ENCODE measurements at regions not wholly inside any gene's neighbourhood (a gene's known extent, or its start where the extent isn't known, plus 50 kb on each side); places are given as distances from the start of the nearest gene placed in this dataset.

GRCh38 chr2:18119883-18120282 is 241.4 kb downstream of the KCNS3 start:
- TF ChIP-seq, protein P1, sequence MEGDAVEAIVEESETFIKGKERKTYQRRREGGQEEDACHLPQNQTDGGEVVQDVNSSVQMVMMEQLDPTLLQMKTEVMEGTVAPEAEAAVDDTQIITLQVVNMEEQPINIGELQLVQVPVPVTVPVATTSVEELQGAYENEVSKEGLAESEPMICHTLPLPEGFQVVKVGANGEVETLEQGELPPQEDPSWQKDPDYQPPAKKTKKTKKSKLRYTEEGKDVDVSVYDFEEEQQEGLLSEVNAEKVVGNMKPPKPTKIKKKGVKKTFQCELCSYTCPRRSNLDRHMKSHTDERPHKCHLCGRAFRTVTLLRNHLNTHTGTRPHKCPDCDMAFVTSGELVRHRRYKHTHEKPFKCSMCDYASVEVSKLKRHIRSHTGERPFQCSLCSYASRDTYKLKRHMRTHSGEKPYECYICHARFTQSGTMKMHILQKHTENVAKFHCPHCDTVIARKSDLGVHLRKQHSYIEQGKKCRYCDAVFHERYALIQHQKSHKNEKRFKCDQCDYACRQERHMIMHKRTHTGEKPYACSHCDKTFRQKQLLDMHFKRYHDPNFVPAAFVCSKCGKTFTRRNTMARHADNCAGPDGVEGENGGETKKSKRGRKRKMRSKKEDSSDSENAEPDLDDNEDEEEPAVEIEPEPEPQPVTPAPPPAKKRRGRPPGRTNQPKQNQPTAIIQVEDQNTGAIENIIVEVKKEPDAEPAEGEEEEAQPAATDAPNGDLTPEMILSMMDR (IDR thresholded peaks at IDR 0.05), result no peak
- no peak for TF ChIP-seq POLR2A (IDR thresholded peaks at IDR 0.05)

Measured in testis (tissue), 2 donors.